Thymus (tissue), 11 donors: ENCODE measurements at regions not wholly inside any gene's neighbourhood (a gene's known extent, or its start where the extent isn't known, plus 50 kb on each side); places are given as distances from the start of the nearest gene placed in this dataset.

Source experiments
- DNase-seq, 9 donors: peaks; one replicate each; pipeline ENCODE4 v3.0.0-alpha.2; 2013; ENCODE audit warnings: low spot score in 9 of 9, low read depth in 6 of 9, missing footprints in 1 of 9
- H3K27ac ChIP-seq, 2 donors: one replicate each; pipeline ENCODE4 v1.5.1; 2013; ENCODE audit warnings: control low read depth in 1 of 2, low read depth in 1 of 2, low read length in 1 of 2, mild to moderate bottlenecking in 1 of 2, moderate library complexity in 1 of 2
- H3K27me3 ChIP-seq, 2 donors: one replicate each; pipeline ENCODE4 v1.5.1; 2013; ENCODE audit warnings: low read length in 1 of 2; ENCODE audit not compliant: control insufficient read depth in 2 of 2, insufficient read depth in 1 of 2
- H3K36me3 ChIP-seq, 2 donors: one replicate each; pipeline ENCODE4 v1.5.1; 2013; ENCODE audit warnings: low read length in 1 of 2, mild to moderate bottlenecking in 1 of 2, moderate library complexity in 1 of 2; ENCODE audit not compliant: control insufficient read depth in 2 of 2, insufficient read depth in 2 of 2
- H3K4me1 ChIP-seq, 2 donors: one replicate each; pipeline ENCODE4 v1.5.1; 2013; ENCODE audit warnings: low read length in 2 of 2; ENCODE audit not compliant: control insufficient read depth in 2 of 2, insufficient read depth in 2 of 2
- H3K4me3 ChIP-seq, 2 donors: one replicate each; pipeline ENCODE4 v1.5.1; 2013; ENCODE audit warnings: low read length in 2 of 2, control low read depth in 1 of 2, mild to moderate bottlenecking in 1 of 2
- H3K9me3 ChIP-seq, 2 donors: one replicate each; pipeline ENCODE4 v1.5.1; 2013; ENCODE audit warnings: low read length in 1 of 2, mild to moderate bottlenecking in 1 of 2; ENCODE audit not compliant: control insufficient read depth in 2 of 2, insufficient read depth in 1 of 2
- WGBS: extraction: QIAGEN DNeasy Blood & Tissue Kit; methylation state at CpG from one replicate; pipeline ENCODE4 v1.1.7; 2013; 5-methylcytosine and 5-hydroxymethylcytosine counted together
- donor health status: healthy.

- WGBS: 89% methylated on average over 14 of the region's 14 CpGs
- DNase-seq: no peak
- Histone ChIP-seq H3K4me1 (no peaks in the 10 kb centered on the region), H3K36me3 (no peaks in the 10 kb centered on the region), H3K4me3 (no peak overlapping the region), H3K27ac (no peak overlapping the region), H3K9me3 (no peaks in the 10 kb centered on the region), H3K27me3 (no peaks in the 10 kb centered on the region)
Measured at GRCh38 chr9:89939626-89940292, 334.9 kb downstream of the GADD45G start.

- no peak for DNase-seq
- H3K27me3 ChIP-seq: no peaks in the 10 kb centered on the region
- no peaks in the 10 kb centered on the region for H3K4me1 ChIP-seq
- no peak overlapping the region for H3K27ac ChIP-seq
- no peak overlapping the region for H3K4me3 ChIP-seq
- no peaks in the 10 kb centered on the region for H3K36me3 ChIP-seq
- 96% methylated on average over 5 of the region's 5 CpGs for WGBS
- H3K9me3 ChIP-seq: no peaks in the 10 kb centered on the region
Measured at GRCh38 chr9:89940625-89941024, 335.8 kb downstream of the GADD45G start.

- DNase-seq: no peak
- Histone ChIP-seq H3K4me1 (no peaks in the 10 kb centered on the region), H3K4me3 (no peak overlapping the region), H3K36me3 (no peaks in the 10 kb centered on the region), H3K27me3 (no peaks in the 10 kb centered on the region), H3K9me3 (no peaks in the 10 kb centered on the region), H3K27ac (no peak overlapping the region)
- WGBS: 98% methylated on average over 2 of the region's 2 CpGs
Measured at GRCh38 chr9:89941875-89942274, 337.1 kb downstream of the GADD45G start.

GRCh38 chr9:89942643-89943042 lies 337.8 kb downstream of the GADD45G start:
- H3K4me1 ChIP-seq: no peaks in the 10 kb centered on the region
- no peak overlapping the region for H3K27ac ChIP-seq
- WGBS: over 99% methylated on average over 7 of the region's 7 CpGs
- H3K36me3 ChIP-seq: no peaks in the 10 kb centered on the region
- H3K4me3 ChIP-seq: no peak overlapping the region
- DNase-seq: no peak
- H3K9me3 ChIP-seq: no peaks in the 10 kb centered on the region
- no peaks in the 10 kb centered on the region for H3K27me3 ChIP-seq

- no peaks in the 10 kb centered on the region for H3K27me3 ChIP-seq
- DNase-seq: no peak
- no peaks in the 10 kb centered on the region for H3K36me3 ChIP-seq
- no peak overlapping the region for H3K27ac ChIP-seq
- H3K4me3 ChIP-seq: no peak overlapping the region
- H3K4me1 ChIP-seq: no peaks in the 10 kb centered on the region
- 80% methylated on average over 2 of the region's 2 CpGs for WGBS
- H3K9me3 ChIP-seq: no peaks in the 10 kb centered on the region
Measured at GRCh38 chr9:89943309-89943708, 338.5 kb downstream of the GADD45G start.

GRCh38 chr9:89943728-89944127 lies 338.9 kb downstream of the GADD45G start:
- whole genome bisulfite sequencing: 99% methylated on average over 3 of the region's 3 CpGs
- Histone ChIP-seq H3K9me3 (no peaks in the 10 kb centered on the region), H3K27ac (no peak overlapping the region), H3K4me3 (no peak overlapping the region), H3K27me3 (no peaks in the 10 kb centered on the region), H3K4me1 (no peaks in the 10 kb centered on the region), H3K36me3 (no peaks in the 10 kb centered on the region)
- no peak for DNase-seq

- Histone ChIP-seq H3K36me3 (no peaks in the 10 kb centered on the region), H3K27me3 (no peaks in the 10 kb centered on the region), H3K4me3 (no peak overlapping the region), H3K27ac (no peak overlapping the region), H3K4me1 (no peaks in the 10 kb centered on the region), H3K9me3 (no peaks in the 10 kb centered on the region)
- 88% methylated on average over 4 of the region's 4 CpGs for WGBS
- DNase-seq: no peak
Measured at GRCh38 chr9:89945133-89945532, 340.3 kb downstream of the GADD45G start.

GRCh38 chr9:89946741-89947140 lies 341.9 kb downstream of the GADD45G start:
- Histone ChIP-seq H3K27ac (no peak overlapping the region), H3K36me3 (no peaks in the 10 kb centered on the region), H3K4me1 (no peaks in the 10 kb centered on the region), H3K27me3 (no peaks in the 10 kb centered on the region), H3K4me3 (no peak overlapping the region), H3K9me3 (no peaks in the 10 kb centered on the region)
- WGBS: 90% methylated on average over 3 of the region's 3 CpGs
- no peak for DNase-seq

- 97% methylated on average over 4 of the region's 4 CpGs for WGBS
- H3K27me3 ChIP-seq: no peaks in the 10 kb centered on the region
- no peaks in the 10 kb centered on the region for H3K36me3 ChIP-seq
- no peaks in the 10 kb centered on the region for H3K4me1 ChIP-seq
- H3K4me3 ChIP-seq: no peak overlapping the region
- no peaks in the 10 kb centered on the region for H3K9me3 ChIP-seq
- no peak overlapping the region for H3K27ac ChIP-seq
- no peak for DNase-seq
Measured at GRCh38 chr9:89949111-89949510, 344.3 kb downstream of the GADD45G start.

GRCh38 chr9:89951675-89952074 lies 346.9 kb downstream of the GADD45G start:
- no peaks in the 10 kb centered on the region for H3K27me3 ChIP-seq
- H3K36me3 ChIP-seq: no peaks in the 10 kb centered on the region
- 95% methylated on average over 4 of the region's 4 CpGs for WGBS
- H3K4me1 ChIP-seq: no peaks in the 10 kb centered on the region
- H3K9me3 ChIP-seq: no peaks in the 10 kb centered on the region
- no peak for DNase-seq
- no peak overlapping the region for H3K4me3 ChIP-seq
- H3K27ac ChIP-seq: no peak overlapping the region
